DOHH2 (cell line): ENCODE measurements at regions not wholly inside any gene's neighbourhood (a gene's known extent, or its start where the extent isn't known, plus 50 kb on each side); places are given as distances from the start of the nearest gene placed in this dataset.

Experiments
- EZH2phosphoT487 ChIP-seq: fragments of 200-600 bp; sonication (generic); IDR thresholded peaks from 2 replicates; pipeline ENCODE4 v1.6.1; 2017; ENCODE audit warnings: borderline replicate concordance, mild to moderate bottlenecking, antibody characterized with exemption, low read length, moderate library complexity, mixed read lengths
- TF ChIP-seq, protein P1 (sequence below): fragments of 200-600 bp; sonication (generic); IDR thresholded peaks from one replicate; pipeline ENCODE4 v1.5.1; 2014; ENCODE audit warnings: antibody characterized with exemption, mild to moderate bottlenecking, low read depth, low read length; ENCODE audit not compliant: poor library complexity, severe bottlenecking

DNA sequence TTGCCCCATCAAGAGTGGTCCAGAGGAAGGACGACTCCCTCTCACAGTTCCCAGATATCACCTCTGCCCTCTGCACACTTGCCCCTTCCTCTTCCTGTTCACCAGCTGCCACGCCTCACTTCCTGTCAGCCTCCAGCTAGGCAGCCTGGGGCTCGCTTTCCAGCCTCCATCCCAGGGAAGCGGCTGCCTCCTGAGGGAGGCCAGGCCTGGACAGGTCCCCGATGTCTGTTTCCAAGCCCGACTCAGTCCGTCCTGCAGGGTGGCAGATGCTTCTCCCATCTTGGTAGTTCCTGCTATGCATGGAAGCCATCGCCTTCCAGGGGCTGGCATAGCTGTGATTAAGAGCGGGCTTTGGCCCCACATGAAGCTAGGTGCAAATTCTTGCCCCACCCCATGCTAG lies 233.5 kb upstream of the PMEPA1 start:
- TF ChIP-seq, protein P1, sequence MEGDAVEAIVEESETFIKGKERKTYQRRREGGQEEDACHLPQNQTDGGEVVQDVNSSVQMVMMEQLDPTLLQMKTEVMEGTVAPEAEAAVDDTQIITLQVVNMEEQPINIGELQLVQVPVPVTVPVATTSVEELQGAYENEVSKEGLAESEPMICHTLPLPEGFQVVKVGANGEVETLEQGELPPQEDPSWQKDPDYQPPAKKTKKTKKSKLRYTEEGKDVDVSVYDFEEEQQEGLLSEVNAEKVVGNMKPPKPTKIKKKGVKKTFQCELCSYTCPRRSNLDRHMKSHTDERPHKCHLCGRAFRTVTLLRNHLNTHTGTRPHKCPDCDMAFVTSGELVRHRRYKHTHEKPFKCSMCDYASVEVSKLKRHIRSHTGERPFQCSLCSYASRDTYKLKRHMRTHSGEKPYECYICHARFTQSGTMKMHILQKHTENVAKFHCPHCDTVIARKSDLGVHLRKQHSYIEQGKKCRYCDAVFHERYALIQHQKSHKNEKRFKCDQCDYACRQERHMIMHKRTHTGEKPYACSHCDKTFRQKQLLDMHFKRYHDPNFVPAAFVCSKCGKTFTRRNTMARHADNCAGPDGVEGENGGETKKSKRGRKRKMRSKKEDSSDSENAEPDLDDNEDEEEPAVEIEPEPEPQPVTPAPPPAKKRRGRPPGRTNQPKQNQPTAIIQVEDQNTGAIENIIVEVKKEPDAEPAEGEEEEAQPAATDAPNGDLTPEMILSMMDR = no peak
- no peak for TF ChIP-seq EZH2phosphoT487
